Nephron (organoid): ENCODE measurements at regions not wholly inside any gene's neighbourhood (a gene's known extent, or its start where the extent isn't known, plus 50 kb on each side); places are given as distances from the start of the nearest gene placed in this dataset.
A peak's percentile ranks its signal among the peaks of the same experiment; 100 is the strongest.

Experiments used
- H3K27ac Mint-ChIP-seq, 3 experiments: 2 replicates each; pipeline ENCODE4 v1.8.0; 2020; ENCODE audit warnings: mixed read lengths in 3 of 3, mild to moderate bottlenecking in 2 of 3, moderate library complexity in 1 of 3
- H3K27me3 Mint-ChIP-seq: 2 replicates; pipeline ENCODE4 v1.8.0; 2021; ENCODE audit warnings: low read depth, mild to moderate bottlenecking, moderate library complexity, mixed read lengths
- H3K36me3 Mint-ChIP-seq: 2 replicates; pipeline ENCODE4 v1.8.0; 2020; ENCODE audit warnings: low read depth, mixed read lengths
- H3K4me1 Mint-ChIP-seq: 2 replicates; pipeline ENCODE4 v1.8.0; 2020; ENCODE audit warnings: mixed read lengths
- H3K4me3 Mint-ChIP-seq, 3 experiments: 2 replicates each; pipeline ENCODE4 v1.8.0; 2020; ENCODE audit warnings: mild to moderate bottlenecking in 3 of 3, mixed read lengths in 3 of 3, moderate library complexity in 2 of 3
- H3K9me3 Mint-ChIP-seq: 2 replicates; pipeline ENCODE4 v1.8.0; 2020; ENCODE audit warnings: mixed read lengths
- CTCF ChIP-seq, 3 experiments: fragments of 200-600 bp; sonication (generic); IDR thresholded peaks; one replicate each; pipeline ENCODE4 v1.5.0; 2021; ENCODE audit warnings: antibody characterized with exemption in 3 of 3; ENCODE audit not compliant: unreplicated experiment in 3 of 3

- no peaks in the 10 kb centered on the region for H3K36me3 Mint-ChIP-seq
- peaks cover 15% of the 10 kb centered on the region for H3K4me1 Mint-ChIP-seq
- H3K27ac Mint-ChIP-seq: no peak overlapping the region
- H3K4me3 Mint-ChIP-seq: no peak overlapping the region
- peaks cover 4% of the 10 kb centered on the region for H3K27me3 Mint-ChIP-seq
- H3K9me3 Mint-ChIP-seq: no peaks in the 10 kb centered on the region
- TF ChIP-seq CTCF (IDR thresholded peaks at IDR 0.05; ENCODE audit: unreplicated experiment in 3 of 3): no peak
These were observed 674.3 kb downstream of the IQCM start for GRCh38 chr4:149141391-149141790.

GRCh38 chr4:149140841-149141240 is 674.8 kb downstream of the IQCM start:
- H3K27ac Mint-ChIP-seq: no peak overlapping the region
- H3K27me3 Mint-ChIP-seq: peaks cover 4% of the 10 kb centered on the region
- peaks cover 15% of the 10 kb centered on the region for H3K4me1 Mint-ChIP-seq
- no peak for TF ChIP-seq CTCF (IDR thresholded peaks at IDR 0.05; ENCODE audit: unreplicated experiment in 3 of 3)
- no peaks in the 10 kb centered on the region for H3K9me3 Mint-ChIP-seq
- no peak overlapping the region for H3K4me3 Mint-ChIP-seq
- no peaks in the 10 kb centered on the region for H3K36me3 Mint-ChIP-seq

- Mint-ChIP-seq H3K36me3 (no peaks in the 10 kb centered on the region), H3K27me3 (no peaks in the 10 kb centered on the region), H3K9me3 (peaks cover 9% of the 10 kb centered on the region), H3K4me1 (peaks cover 15% of the 10 kb centered on the region), H3K4me3 (no peak overlapping the region), H3K27ac (peak overlapping the region; percentile 40 to 76 (median 70))
- no peak for TF ChIP-seq CTCF (IDR thresholded peaks at IDR 0.05; ENCODE audit: unreplicated experiment in 3 of 3)
These were observed 678.6 kb downstream of the IQCM start for GRCh38 chr4:149136951-149137620.

- Mint-ChIP-seq H3K36me3 (no peaks in the 10 kb centered on the region), H3K27me3 (no peaks in the 10 kb centered on the region), H3K9me3 (peaks cover 9% of the 10 kb centered on the region), H3K4me1 (peaks cover 12% of the 10 kb centered on the region), H3K27ac (no peak overlapping the region), H3K4me3 (no peak overlapping the region)
- TF ChIP-seq CTCF (IDR thresholded peaks at IDR 0.05; ENCODE audit: unreplicated experiment in 3 of 3): no peak
These were observed 680.6 kb downstream of the IQCM start for GRCh38 chr4:149135062-149135461.

GRCh38 chr4:149121023-149121404 is 678.8 kb upstream of the NR3C2 start:
- Mint-ChIP-seq H3K4me3 (no peak overlapping the region), H3K4me1 (no peaks in the 10 kb centered on the region), H3K36me3 (no peaks in the 10 kb centered on the region), H3K9me3 (no peaks in the 10 kb centered on the region), H3K27ac (peak overlapping the region in 1 of 3 experiments; percentile 17), H3K27me3 (no peaks in the 10 kb centered on the region)
- no peak for TF ChIP-seq CTCF (IDR thresholded peaks at IDR 0.05; ENCODE audit: unreplicated experiment in 3 of 3)

GRCh38 chr4:149120331-149121022 is 678.3 kb upstream of the NR3C2 start:
- Mint-ChIP-seq H3K27me3 (no peaks in the 10 kb centered on the region), H3K27ac (peak overlapping the region in 1 of 3 experiments; percentile 17), H3K4me1 (no peaks in the 10 kb centered on the region), H3K4me3 (no peak overlapping the region), H3K9me3 (no peaks in the 10 kb centered on the region), H3K36me3 (no peaks in the 10 kb centered on the region)
- TF ChIP-seq CTCF (IDR thresholded peaks at IDR 0.05; ENCODE audit: unreplicated experiment in 3 of 3): no peak
